BJ (cell line): ENCODE measurements at regions not wholly inside any gene's neighbourhood (a gene's known extent, or its start where the extent isn't known, plus 50 kb on each side); places are given as distances from the start of the nearest gene placed in this dataset.

Source experiments
- CTCF ChIA-PET: fragments of 350-600 bp; formaldehyde crosslinking; extraction: SDS; loops from one replicate; lab custom pipeline; 2021; ENCODE audit warnings: antibody characterized with exemption, inconsistent platforms; lab: Yijun Ruan, JAX
- POLR2A ChIA-PET: fragments of 300-600 bp; sonication (Branson Sonifier 250); formaldehyde crosslinking; extraction: SDS; loops from one replicate; lab custom pipeline; 2021; ENCODE audit warnings: antibody characterized with exemption; lab: Charles Lee
- DNase-seq: peaks from one replicate; pipeline ENCODE4 v3.0.0-alpha.2; 2011; ENCODE audit warnings: low read depth
- H3K27me3 ChIP-seq: 2 replicates; pipeline ENCODE4 v1.6.0; 2011; ENCODE audit warnings: low read length; ENCODE audit not compliant: control insufficient read depth, insufficient read depth
- H3K36me3 ChIP-seq: 2 replicates; pipeline ENCODE4 v1.5.1; 2011; ENCODE audit warnings: low read length; ENCODE audit not compliant: control insufficient read depth, insufficient read depth
- H3K4me3 ChIP-seq: 2 replicates; pipeline ENCODE4 v1.5.1; 2011; ENCODE audit warnings: low read depth, mild to moderate bottlenecking, control low read depth, low read length
- TF ChIP-seq, protein P1 (sequence below): IDR thresholded peaks from 2 replicates; pipeline ENCODE4 v1.5.1; 2011; ENCODE audit warnings: low read depth, mild to moderate bottlenecking, control low read depth, inconsistent platforms, low read length, moderate library complexity; ENCODE audit not compliant: insufficient read depth

- DNase-seq, result no peak
- ChIA-PET POLR2A (no interaction called here), CTCF (interaction anchor here (0.8 to 1.8 kb wide), 3 partner anchors 10 to 156 kb away, joined by 3 to 5 read pairs (median 3); no protein-coding TSS in a partner anchor)
- no peaks in the 10 kb centered on the region for H3K36me3 ChIP-seq
- H3K4me3 ChIP-seq, result no peak overlapping the region
- peaks cover 5% of the 10 kb centered on the region for H3K27me3 ChIP-seq
- TF ChIP-seq, protein P1, sequence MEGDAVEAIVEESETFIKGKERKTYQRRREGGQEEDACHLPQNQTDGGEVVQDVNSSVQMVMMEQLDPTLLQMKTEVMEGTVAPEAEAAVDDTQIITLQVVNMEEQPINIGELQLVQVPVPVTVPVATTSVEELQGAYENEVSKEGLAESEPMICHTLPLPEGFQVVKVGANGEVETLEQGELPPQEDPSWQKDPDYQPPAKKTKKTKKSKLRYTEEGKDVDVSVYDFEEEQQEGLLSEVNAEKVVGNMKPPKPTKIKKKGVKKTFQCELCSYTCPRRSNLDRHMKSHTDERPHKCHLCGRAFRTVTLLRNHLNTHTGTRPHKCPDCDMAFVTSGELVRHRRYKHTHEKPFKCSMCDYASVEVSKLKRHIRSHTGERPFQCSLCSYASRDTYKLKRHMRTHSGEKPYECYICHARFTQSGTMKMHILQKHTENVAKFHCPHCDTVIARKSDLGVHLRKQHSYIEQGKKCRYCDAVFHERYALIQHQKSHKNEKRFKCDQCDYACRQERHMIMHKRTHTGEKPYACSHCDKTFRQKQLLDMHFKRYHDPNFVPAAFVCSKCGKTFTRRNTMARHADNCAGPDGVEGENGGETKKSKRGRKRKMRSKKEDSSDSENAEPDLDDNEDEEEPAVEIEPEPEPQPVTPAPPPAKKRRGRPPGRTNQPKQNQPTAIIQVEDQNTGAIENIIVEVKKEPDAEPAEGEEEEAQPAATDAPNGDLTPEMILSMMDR, result no peak
Measured at GRCh38 chr17:45696442-45696841, 87.7 kb upstream of the CRHR1 start.

GRCh38 chr17:45697076-45697475 is 87.0 kb upstream of the CRHR1 start:
- ChIA-PET POLR2A (no interaction called here), CTCF (interaction anchor here (1.8 kb wide), 1 partner anchor 57 kb away, joined by 5 read pairs; no protein-coding TSS in a partner anchor)
- no peak overlapping the region for H3K4me3 ChIP-seq
- DNase-seq, result no peak
- peaks cover 4% of the 10 kb centered on the region for H3K27me3 ChIP-seq
- TF ChIP-seq, protein P1, result no peak
- no peaks in the 10 kb centered on the region for H3K36me3 ChIP-seq

- H3K36me3 ChIP-seq, result no peaks in the 10 kb centered on the region
- TF ChIP-seq, protein P1, result no peak
- no peak overlapping the region for H3K4me3 ChIP-seq
- CTCF ChIA-PET, result interaction anchor here (1.5 kb wide), 1 partner anchor 131 kb away, joined by 5 read pairs; no protein-coding TSS in a partner anchor
- POLR2A ChIA-PET, result no interaction called here
- H3K27me3 ChIP-seq, result peaks cover 2% of the 10 kb centered on the region
- no peak for DNase-seq
Measured at GRCh38 chr17:45700171-45701090, 83.7 kb upstream of the CRHR1 start.

DNA sequence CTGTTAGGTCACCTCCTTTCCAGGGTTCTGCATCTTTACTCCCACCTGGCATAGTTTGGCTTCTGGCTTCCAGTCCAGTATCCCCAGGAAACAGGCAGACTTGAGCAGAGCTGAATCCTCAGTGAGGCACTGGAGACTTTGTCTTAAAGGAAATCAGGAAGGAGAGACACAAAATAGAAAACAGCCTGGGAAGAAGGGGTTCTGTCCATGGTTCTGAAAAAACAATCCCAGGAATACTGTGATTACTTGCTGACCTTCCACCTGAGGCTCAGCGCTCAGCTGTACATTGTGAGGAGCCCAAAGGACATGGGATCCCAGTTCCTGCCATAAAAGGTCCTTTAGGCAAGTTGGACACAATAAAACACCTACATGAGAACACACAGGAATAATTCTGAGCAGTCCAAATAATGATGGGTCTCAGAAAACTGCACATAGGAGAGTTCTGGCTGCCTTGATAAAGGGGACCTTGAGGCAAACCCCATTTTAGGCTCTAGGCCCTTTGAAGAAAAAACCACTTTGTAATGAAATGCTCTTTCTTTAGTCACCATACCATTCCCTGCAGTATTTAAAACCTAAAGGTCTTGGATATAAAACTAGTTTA is 81.4 kb upstream of the CRHR1 start:
- no peak overlapping the region for H3K4me3 ChIP-seq
- TF ChIP-seq, protein P1, result no peak

GRCh38 chr17:45703348-45703747 is 80.8 kb upstream of the CRHR1 start:
- ChIA-PET CTCF (interaction anchor here (1.7 kb wide), 1 partner anchor 17 kb away, joined by 4 read pairs; no protein-coding TSS in a partner anchor), POLR2A (no interaction called here)
- no peak overlapping the region for H3K4me3 ChIP-seq
- H3K27me3 ChIP-seq, result peaks cover 7% of the 10 kb centered on the region
- DNase-seq, result no peak
- H3K36me3 ChIP-seq, result no peaks in the 10 kb centered on the region
- TF ChIP-seq, protein P1, result no peak

More for the DNA sequence above, 81.4 kb upstream of the CRHR1 start:
- DNase-seq, result no peak
- CTCF ChIA-PET, result interaction anchor here (1.7 kb wide), 1 partner anchor 17 kb away, joined by 4 read pairs; no protein-coding TSS in a partner anchor
- POLR2A ChIA-PET, result no interaction called here
- H3K36me3 ChIP-seq, result no peaks in the 10 kb centered on the region
- H3K27me3 ChIP-seq, result peaks cover 4% of the 10 kb centered on the region
